ENCODE measurements at regions not wholly inside any gene's neighbourhood (a gene's known extent, or its start where the extent isn't known, plus 50 kb on each side); places are given as distances from the start of the nearest gene placed in this dataset.

DNA sequence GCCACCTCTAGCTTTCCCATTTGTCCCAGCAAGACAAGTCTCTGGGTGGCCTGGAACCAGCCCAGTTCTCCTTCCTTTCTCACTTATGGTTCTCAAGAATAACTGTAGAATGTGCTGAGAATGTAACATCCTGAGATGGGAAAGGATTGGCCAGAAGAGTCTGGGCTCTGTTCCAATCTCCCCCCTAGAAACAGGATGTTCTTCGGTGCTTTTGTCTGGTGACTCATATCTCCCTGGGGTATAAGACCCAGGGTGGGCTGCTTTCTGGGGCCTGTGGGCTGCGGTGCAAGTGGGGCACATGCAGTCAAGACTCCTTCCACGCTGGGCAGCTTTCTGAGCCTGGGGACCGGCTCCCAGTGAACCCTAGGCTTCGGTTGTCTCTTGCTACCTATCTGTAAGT, 251.2 kb upstream of the POU3F1 start (continued):
- TF ChIP-seq, protein P1, sequence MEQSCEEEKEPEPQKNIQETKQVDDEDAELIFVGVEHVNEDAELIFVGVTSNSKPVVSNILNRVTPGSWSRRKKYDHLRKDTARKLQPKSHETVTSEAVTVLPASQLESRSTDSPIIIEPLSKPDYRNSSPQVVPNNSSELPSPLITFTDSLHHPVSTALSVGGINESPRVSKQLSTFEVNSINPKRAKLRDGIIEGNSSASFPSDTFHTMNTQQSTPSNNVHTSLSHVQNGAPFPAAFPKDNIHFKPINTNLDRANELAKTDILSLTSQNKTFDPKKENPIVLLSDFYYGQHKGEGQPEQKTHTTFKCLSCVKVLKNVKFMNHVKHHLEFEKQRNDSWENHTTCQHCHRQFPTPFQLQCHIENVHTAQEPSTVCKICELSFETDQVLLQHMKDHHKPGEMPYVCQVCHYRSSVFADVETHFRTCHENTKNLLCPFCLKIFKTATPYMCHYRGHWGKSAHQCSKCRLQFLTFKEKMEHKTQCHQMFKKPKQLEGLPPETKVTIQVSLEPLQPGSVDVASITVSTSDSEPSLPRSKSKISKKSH (CRISPR knock-in tag; IDR thresholded peaks at IDR 0.05) = no peak

DNA sequence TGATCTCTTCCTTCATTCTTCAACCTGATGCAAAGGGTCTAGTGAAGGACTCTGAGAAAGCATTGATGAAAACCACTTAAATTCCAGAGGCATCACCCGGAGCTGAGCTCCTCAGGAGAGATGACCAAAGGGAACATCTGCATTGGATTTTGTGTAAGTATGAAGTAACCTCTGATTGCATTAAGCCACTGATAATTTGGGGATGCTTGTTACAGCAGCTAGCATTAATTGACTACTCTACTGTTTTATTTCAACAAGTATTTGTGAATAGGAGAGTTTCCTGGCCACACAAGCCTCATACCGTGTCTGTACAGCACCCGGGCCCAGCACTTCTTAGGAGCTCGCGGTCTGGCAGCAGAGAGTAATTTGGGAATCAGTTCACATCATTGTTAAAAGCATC, 250.7 kb upstream of the POU3F1 start:
- 51% methylated on average over 5 of the region's 5 CpGs for WGBS (ENCODE audit: insufficient coverage, low coverage, missing lambda C conversion rate)
- H3K4me1 ChIP-seq (replicated peaks in 1 of 2; ENCODE audit: control insufficient read depth in 2 of 2, insufficient read depth in 2 of 2, low read length in 2 of 2) = peaks cover 7 to 9% of the 10 kb centered on the region in 2 experiments
- no peak for DNase-seq (ENCODE audit: extremely low read depth in 1 of 4, low spot score in 3 of 4)
- in situ Hi-C loops (cut with MboI) (no loop called here), intact Hi-C loops (cut with micrococcal nuclease) (no loop called here)
- H3K27ac ChIP-seq (ENCODE audit: extremely low read depth, low read depth, low read length) = no peak overlapping the region
- BruUV-seq (replicated peaks) = no TSS peak
- no peaks in the 10 kb centered on the region for H3K79me2 ChIP-seq (ENCODE audit: control insufficient read depth, insufficient read depth, low read length)
- POLR2A ChIA-PET = no interaction called here
- no peak overlapping the region for H3K4me3 ChIP-seq
- no peaks in the 10 kb centered on the region for H3K9me3 ChIP-seq (replicated peaks; ENCODE audit: control insufficient read depth, insufficient read depth, low read depth, low read length)
- peak; percentile 98 for TF ChIP-seq ZNF12 (CRISPR knock-in tag; IDR thresholded peaks at IDR 0.05)
- TF ChIP-seq ZNF551 (CRISPR knock-in tag; IDR thresholded peaks at IDR 0.05) = no peak
- H3K4me2 ChIP-seq (ENCODE audit: insufficient read depth, low read length) = no peak overlapping the region
- H3K36me3 ChIP-seq (ENCODE audit: control insufficient read depth, insufficient read depth, low read length) = no peaks in the 10 kb centered on the region
- no peak for ATAC-seq
- H4K20me1 ChIP-seq (replicated peaks; ENCODE audit: control insufficient read depth, insufficient read depth, low read length) = no peaks in the 10 kb centered on the region
- no peaks in the 10 kb centered on the region for H3K9me1 ChIP-seq (ENCODE audit: control insufficient read depth, insufficient read depth, low read length)
- no peak overlapping the region for H3K9ac ChIP-seq (ENCODE audit: insufficient read depth in 1 of 2, low read depth in 2 of 2, low read length in 2 of 2)
- CTCF ChIA-PET (ENCODE audit: low intra/inter-chr PET ratio) = no interaction called here
- FAIRE-seq = no peak
- no peak overlapping the region for H2AFZ ChIP-seq (ENCODE audit: low read depth, low read length)
- H3K27me3 ChIP-seq (ENCODE audit: control insufficient read depth in 2 of 2, insufficient read depth in 2 of 2, low read length in 2 of 2) = no peaks in the 10 kb centered on the region

DNA sequence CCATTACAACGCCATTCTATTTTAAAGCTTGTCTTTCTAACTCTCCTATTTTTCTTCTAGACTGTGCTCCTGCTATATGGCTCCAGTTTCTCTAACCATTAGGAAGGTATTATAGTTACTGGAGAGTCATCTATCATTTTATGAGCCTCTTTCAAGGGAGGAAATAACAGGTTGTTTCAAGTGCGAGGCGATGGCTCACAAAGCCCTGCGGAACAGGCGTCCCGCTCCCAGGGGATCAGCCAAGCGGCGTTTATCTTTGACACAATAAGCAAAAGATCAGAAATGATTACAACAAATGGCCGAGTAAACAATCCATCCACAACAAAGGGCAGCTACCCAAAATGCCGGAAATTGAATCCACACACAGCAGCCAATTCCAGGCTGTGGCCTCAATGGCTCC, 249.5 kb upstream of the POU3F1 start:
- no TSS peak for BruUV-seq (replicated peaks)
- Histone ChIP-seq H3K27ac (ENCODE audit: extremely low read depth, low read depth, low read length) (no peak overlapping the region), H3K79me2 (ENCODE audit: control insufficient read depth, insufficient read depth, low read length) (no peaks in the 10 kb centered on the region), H3K36me3 (ENCODE audit: control insufficient read depth, insufficient read depth, low read length) (no peaks in the 10 kb centered on the region), H3K4me2 (ENCODE audit: insufficient read depth, low read length) (no peak overlapping the region), H3K4me3 (no peak overlapping the region), H4K20me1 (replicated peaks; ENCODE audit: control insufficient read depth, insufficient read depth, low read length) (no peaks in the 10 kb centered on the region), H3K27me3 (ENCODE audit: control insufficient read depth in 2 of 2, insufficient read depth in 2 of 2, low read length in 2 of 2) (no peaks in the 10 kb centered on the region), H3K9me1 (ENCODE audit: control insufficient read depth, insufficient read depth, low read length) (no peaks in the 10 kb centered on the region), H2AFZ (ENCODE audit: low read depth, low read length) (no peak overlapping the region), H3K9me3 (replicated peaks; ENCODE audit: control insufficient read depth, insufficient read depth, low read depth, low read length) (no peaks in the 10 kb centered on the region), H3K9ac (ENCODE audit: insufficient read depth in 1 of 2, low read depth in 2 of 2, low read length in 2 of 2) (no peak overlapping the region), H3K4me1 (replicated peaks in 1 of 2; ENCODE audit: control insufficient read depth in 2 of 2, insufficient read depth in 2 of 2, low read length in 2 of 2) (peaks cover 14 to 16% of the 10 kb centered on the region in 2 experiments)
- ATAC-seq (no peak), FAIRE-seq (no peak), DNase-seq (ENCODE audit: extremely low read depth in 1 of 4, low spot score in 3 of 4) (no peak)
- 66% methylated on average over 10 of the region's 10 CpGs for WGBS (ENCODE audit: insufficient coverage, low coverage, missing lambda C conversion rate)
- POLR2A ChIA-PET = no interaction called here
- in situ Hi-C loops (cut with MboI) = no loop called here
- intact Hi-C loops (cut with micrococcal nuclease) = no loop called here
- CTCF ChIA-PET (ENCODE audit: low intra/inter-chr PET ratio) = no interaction called here
- TF ChIP-seq, protein P2, sequence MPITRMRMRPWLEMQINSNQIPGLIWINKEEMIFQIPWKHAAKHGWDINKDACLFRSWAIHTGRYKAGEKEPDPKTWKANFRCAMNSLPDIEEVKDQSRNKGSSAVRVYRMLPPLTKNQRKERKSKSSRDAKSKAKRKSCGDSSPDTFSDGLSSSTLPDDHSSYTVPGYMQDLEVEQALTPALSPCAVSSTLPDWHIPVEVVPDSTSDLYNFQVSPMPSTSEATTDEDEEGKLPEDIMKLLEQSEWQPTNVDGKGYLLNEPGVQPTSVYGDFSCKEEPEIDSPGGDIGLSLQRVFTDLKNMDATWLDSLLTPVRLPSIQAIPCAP (CRISPR knock-in tag; IDR thresholded peaks at IDR 0.05; ENCODE audit: borderline replicate concordance) = no peak
- TF ChIP-seq, protein P3, sequence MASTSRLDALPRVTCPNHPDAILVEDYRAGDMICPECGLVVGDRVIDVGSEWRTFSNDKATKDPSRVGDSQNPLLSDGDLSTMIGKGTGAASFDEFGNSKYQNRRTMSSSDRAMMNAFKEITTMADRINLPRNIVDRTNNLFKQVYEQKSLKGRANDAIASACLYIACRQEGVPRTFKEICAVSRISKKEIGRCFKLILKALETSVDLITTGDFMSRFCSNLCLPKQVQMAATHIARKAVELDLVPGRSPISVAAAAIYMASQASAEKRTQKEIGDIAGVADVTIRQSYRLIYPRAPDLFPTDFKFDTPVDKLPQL (IDR thresholded peaks at IDR 0.05; ENCODE audit: extremely low read depth, insufficient read length) = no peak
- TF ChIP-seq SREBF1 (IDR thresholded peaks at IDR 0.05; ENCODE audit: borderline replicate concordance, low read depth, low read length) (no peak), OTX1 (CRISPR knock-in tag; IDR thresholded peaks at IDR 0.05) (no peak), MCM5 (IDR thresholded peaks at IDR 0.05; ENCODE audit: low read depth) (no peak)
- TF ChIP-seq, protein P4, sequence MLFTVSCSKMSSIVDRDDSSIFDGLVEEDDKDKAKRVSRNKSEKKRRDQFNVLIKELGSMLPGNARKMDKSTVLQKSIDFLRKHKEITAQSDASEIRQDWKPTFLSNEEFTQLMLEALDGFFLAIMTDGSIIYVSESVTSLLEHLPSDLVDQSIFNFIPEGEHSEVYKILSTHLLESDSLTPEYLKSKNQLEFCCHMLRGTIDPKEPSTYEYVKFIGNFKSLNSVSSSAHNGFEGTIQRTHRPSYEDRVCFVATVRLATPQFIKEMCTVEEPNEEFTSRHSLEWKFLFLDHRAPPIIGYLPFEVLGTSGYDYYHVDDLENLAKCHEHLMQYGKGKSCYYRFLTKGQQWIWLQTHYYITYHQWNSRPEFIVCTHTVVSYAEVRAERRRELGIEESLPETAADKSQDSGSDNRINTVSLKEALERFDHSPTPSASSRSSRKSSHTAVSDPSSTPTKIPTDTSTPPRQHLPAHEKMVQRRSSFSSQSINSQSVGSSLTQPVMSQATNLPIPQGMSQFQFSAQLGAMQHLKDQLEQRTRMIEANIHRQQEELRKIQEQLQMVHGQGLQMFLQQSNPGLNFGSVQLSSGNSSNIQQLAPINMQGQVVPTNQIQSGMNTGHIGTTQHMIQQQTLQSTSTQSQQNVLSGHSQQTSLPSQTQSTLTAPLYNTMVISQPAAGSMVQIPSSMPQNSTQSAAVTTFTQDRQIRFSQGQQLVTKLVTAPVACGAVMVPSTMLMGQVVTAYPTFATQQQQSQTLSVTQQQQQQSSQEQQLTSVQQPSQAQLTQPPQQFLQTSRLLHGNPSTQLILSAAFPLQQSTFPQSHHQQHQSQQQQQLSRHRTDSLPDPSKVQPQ (CRISPR knock-in tag; IDR thresholded peaks at IDR 0.05; ENCODE audit: borderline replicate concordance) = no peak

All from K562 (cell line).